Parathyroid adenoma (tissue), 2 donors: ENCODE measurements at regions not wholly inside any gene's neighbourhood (a gene's known extent, or its start where the extent isn't known, plus 50 kb on each side); places are given as distances from the start of the nearest gene placed in this dataset.

ENCODE experiments used
- H2AFZ ChIP-seq: fragments of 300-600 bp; sonication (generic); one replicate; pipeline ENCODE4 v1.7.0; 2017; ENCODE audit warnings: antibody characterized with exemption, mild to moderate bottlenecking
- H3K27ac ChIP-seq: fragments of 300-600 bp; sonication (generic); one replicate; pipeline ENCODE4 v1.7.0; 2017
- H3K27me3 ChIP-seq: fragments of 300-600 bp; sonication (generic); one replicate; pipeline ENCODE4 v1.7.0; 2017; ENCODE audit warnings: low read length; ENCODE audit not compliant: control insufficient read depth, insufficient read depth
- H3K36me3 ChIP-seq: fragments of 300-600 bp; sonication (generic); one replicate; pipeline ENCODE4 v1.7.0; 2017; ENCODE audit warnings: low read length; ENCODE audit not compliant: control insufficient read depth, insufficient read depth
- H3K4me1 ChIP-seq: fragments of 300-600 bp; sonication (generic); one replicate; pipeline ENCODE4 v1.7.0; 2017; ENCODE audit warnings: control low read depth
- H3K4me2 ChIP-seq: fragments of 300-600 bp; sonication (generic); one replicate; pipeline ENCODE4 v1.7.0; 2017; ENCODE audit warnings: low read length
- H3K4me3 ChIP-seq: fragments of 300-600 bp; sonication (generic); one replicate; pipeline ENCODE4 v1.7.0; 2017; ENCODE audit warnings: low read depth, low read length
- H3K79me2 ChIP-seq: fragments of 300-600 bp; sonication (generic); one replicate; pipeline ENCODE4 v1.7.0; 2017; ENCODE audit warnings: control low read depth
- H3K9ac ChIP-seq: fragments of 300-600 bp; sonication (generic); one replicate; pipeline ENCODE4 v1.7.0; 2017; ENCODE audit warnings: mild to moderate bottlenecking
- H3K9me3 ChIP-seq: fragments of 300-600 bp; sonication (generic); one replicate; pipeline ENCODE4 v1.7.0; 2017; ENCODE audit warnings: low read length; ENCODE audit not compliant: control insufficient read depth
- TF ChIP-seq, protein P1 (sequence below): fragments of 300-600 bp; sonication (generic); IDR thresholded peaks from one replicate; pipeline ENCODE4 v1.7.0; 2017; ENCODE audit warnings: antibody characterized with exemption, mild to moderate bottlenecking
- donor health status: primary hyperparathyroidism.

GRCh38 chr11:33420959-33421566 is 163.9 kb downstream of the HIPK3 start:
- no peak overlapping the region for H2AFZ ChIP-seq
- H3K36me3 ChIP-seq, result no peaks in the 10 kb centered on the region
- H3K79me2 ChIP-seq, result peaks cover 32% of the 10 kb centered on the region
- no peaks in the 10 kb centered on the region for H3K4me1 ChIP-seq
- no peak overlapping the region for H3K4me3 ChIP-seq
- no peak overlapping the region for H3K9ac ChIP-seq
- no peak overlapping the region for H3K27ac ChIP-seq
- no peaks in the 10 kb centered on the region for H3K9me3 ChIP-seq
- TF ChIP-seq, protein P1, sequence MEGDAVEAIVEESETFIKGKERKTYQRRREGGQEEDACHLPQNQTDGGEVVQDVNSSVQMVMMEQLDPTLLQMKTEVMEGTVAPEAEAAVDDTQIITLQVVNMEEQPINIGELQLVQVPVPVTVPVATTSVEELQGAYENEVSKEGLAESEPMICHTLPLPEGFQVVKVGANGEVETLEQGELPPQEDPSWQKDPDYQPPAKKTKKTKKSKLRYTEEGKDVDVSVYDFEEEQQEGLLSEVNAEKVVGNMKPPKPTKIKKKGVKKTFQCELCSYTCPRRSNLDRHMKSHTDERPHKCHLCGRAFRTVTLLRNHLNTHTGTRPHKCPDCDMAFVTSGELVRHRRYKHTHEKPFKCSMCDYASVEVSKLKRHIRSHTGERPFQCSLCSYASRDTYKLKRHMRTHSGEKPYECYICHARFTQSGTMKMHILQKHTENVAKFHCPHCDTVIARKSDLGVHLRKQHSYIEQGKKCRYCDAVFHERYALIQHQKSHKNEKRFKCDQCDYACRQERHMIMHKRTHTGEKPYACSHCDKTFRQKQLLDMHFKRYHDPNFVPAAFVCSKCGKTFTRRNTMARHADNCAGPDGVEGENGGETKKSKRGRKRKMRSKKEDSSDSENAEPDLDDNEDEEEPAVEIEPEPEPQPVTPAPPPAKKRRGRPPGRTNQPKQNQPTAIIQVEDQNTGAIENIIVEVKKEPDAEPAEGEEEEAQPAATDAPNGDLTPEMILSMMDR, result no peak
- no peak overlapping the region for H3K4me2 ChIP-seq
- no peaks in the 10 kb centered on the region for H3K27me3 ChIP-seq

GRCh38 chr11:33419924-33420323 is 162.7 kb downstream of the HIPK3 start:
- Histone ChIP-seq H3K36me3 (no peaks in the 10 kb centered on the region), H3K9me3 (no peaks in the 10 kb centered on the region), H2AFZ (no peak overlapping the region), H3K27me3 (no peaks in the 10 kb centered on the region), H3K27ac (no peak overlapping the region), H3K4me1 (no peaks in the 10 kb centered on the region), H3K9ac (no peak overlapping the region), H3K79me2 (peaks cover 36% of the 10 kb centered on the region), H3K4me3 (no peak overlapping the region), H3K4me2 (no peak overlapping the region)
- TF ChIP-seq, protein P1, result no peak

- H3K4me1 ChIP-seq, result no peaks in the 10 kb centered on the region
- H3K9ac ChIP-seq, result no peak overlapping the region
- H3K27ac ChIP-seq, result no peak overlapping the region
- H3K79me2 ChIP-seq, result peaks cover 38% of the 10 kb centered on the region
- TF ChIP-seq, protein P1, result no peak
- H3K4me3 ChIP-seq, result no peak overlapping the region
- no peak overlapping the region for H3K4me2 ChIP-seq
- no peaks in the 10 kb centered on the region for H3K36me3 ChIP-seq
- H2AFZ ChIP-seq, result no peak overlapping the region
- H3K27me3 ChIP-seq, result no peaks in the 10 kb centered on the region
- no peaks in the 10 kb centered on the region for H3K9me3 ChIP-seq
These were observed 159.9 kb downstream of the HIPK3 start for GRCh38 chr11:33417121-33417520.

GRCh38 chr11:33413301-33413700 is 156.1 kb downstream of the HIPK3 start:
- Histone ChIP-seq H3K4me3 (no peak overlapping the region), H3K9ac (no peak overlapping the region), H3K9me3 (no peaks in the 10 kb centered on the region), H3K79me2 (peaks cover 32% of the 10 kb centered on the region), H3K4me2 (no peak overlapping the region), H3K36me3 (no peaks in the 10 kb centered on the region), H3K27me3 (no peaks in the 10 kb centered on the region), H3K27ac (no peak overlapping the region), H3K4me1 (no peaks in the 10 kb centered on the region), H2AFZ (no peak overlapping the region)
- TF ChIP-seq, protein P1, result no peak

DNA sequence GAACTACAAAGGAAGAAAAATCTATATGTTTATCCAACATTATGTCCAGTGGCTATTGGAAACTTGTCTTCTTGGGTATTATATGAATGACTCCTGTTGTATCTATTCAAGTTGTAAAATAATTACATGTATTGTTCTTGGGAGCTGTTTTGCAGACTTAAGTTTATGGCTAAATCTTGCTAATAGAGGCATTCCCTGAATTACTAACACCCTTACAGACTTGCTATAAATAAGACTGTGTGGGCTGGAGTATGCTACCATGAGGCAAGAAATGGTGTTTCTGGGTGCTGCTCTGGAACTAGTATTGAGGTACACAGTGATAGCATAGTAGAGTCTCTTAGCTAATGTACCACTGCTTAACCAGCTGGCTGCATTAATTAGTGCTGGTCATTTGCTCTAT is 155.1 kb downstream of the HIPK3 start:
- Histone ChIP-seq H3K79me2 (peaks cover 30% of the 10 kb centered on the region), H3K27me3 (no peaks in the 10 kb centered on the region)

More for the DNA sequence above, 155.1 kb downstream of the HIPK3 start:
- TF ChIP-seq, protein P1, result no peak
- Histone ChIP-seq H3K4me2 (no peak overlapping the region), H3K4me3 (no peak overlapping the region), H3K9me3 (no peaks in the 10 kb centered on the region), H3K36me3 (no peaks in the 10 kb centered on the region), H3K4me1 (no peaks in the 10 kb centered on the region), H2AFZ (no peak overlapping the region), H3K9ac (no peak overlapping the region), H3K27ac (no peak overlapping the region)
